Left lung (tissue), 4 donors: ENCODE measurements at regions not wholly inside any gene's neighbourhood (a gene's known extent, or its start where the extent isn't known, plus 50 kb on each side); places are given as distances from the start of the nearest gene placed in this dataset.

Experiments used
- ATAC-seq: fragments of 200-7000 bp; cut with Tn5 transposase; one replicate; pipeline ENCODE4 v1.9.1; 2020; ENCODE audit warnings: moderate library complexity
- DNase-seq, 4 donors: peaks; one replicate each; pipeline ENCODE4 v3.0.0-alpha.2; 2013 to 2020
- H3K27ac ChIP-seq, 2 donors: fragments of 200-600 bp; sonication (generic) in 1 of 2; one replicate each; pipeline versions ENCODE4 v1.5.0 to v1.8.0; 2020 to 2021
- H3K27me3 ChIP-seq, 2 donors: fragments of 200-600 bp; sonication (generic) in 1 of 2; one replicate each; pipeline versions ENCODE4 v1.5.0 to v1.8.0; 2020 to 2021
- H3K36me3 ChIP-seq, 2 donors: fragments of 200-600 bp; sonication (generic) in 1 of 2; one replicate each; pipeline versions ENCODE4 v1.5.0 to v1.8.0; 2020 to 2021
- H3K4me1 ChIP-seq, 2 donors: fragments of 200-600 bp; one replicate each; pipeline ENCODE4 v1.8.0; 2021
- H3K4me3 ChIP-seq, 2 donors: fragments of 200-600 bp; sonication (generic) in 1 of 2; one replicate each; pipeline versions ENCODE4 v1.5.0 to v1.8.0; 2020 to 2021; ENCODE audit warnings: mild to moderate bottlenecking in 1 of 2
- H3K9me3 ChIP-seq, 2 donors: fragments of 200-600 bp; sonication (generic) in 1 of 2; one replicate each; pipeline versions ENCODE4 v1.5.0 to v1.8.0; 2020 to 2021
- intact Hi-C, 2 donors: fragments of 100-400 bp; cut with DNase I; formaldehyde crosslinking; loops; one replicate each; pipeline versions ENCODE4 v1.11.2 to v1.14.2; 2022
- TF ChIP-seq, protein P1 (sequence below), 2 donors: fragments of 200-600 bp; sonication (generic) in 1 of 2; IDR thresholded peaks; one replicate each; pipeline versions ENCODE4 v1.5.0 to v1.8.0; 2021; ENCODE audit warnings: antibody characterized with exemption in 2 of 2
- donor health status: DM: no; HTN: yes; CAD: no.
- donor health status: DM: no; HTN: no; CAD: no.

DNA sequence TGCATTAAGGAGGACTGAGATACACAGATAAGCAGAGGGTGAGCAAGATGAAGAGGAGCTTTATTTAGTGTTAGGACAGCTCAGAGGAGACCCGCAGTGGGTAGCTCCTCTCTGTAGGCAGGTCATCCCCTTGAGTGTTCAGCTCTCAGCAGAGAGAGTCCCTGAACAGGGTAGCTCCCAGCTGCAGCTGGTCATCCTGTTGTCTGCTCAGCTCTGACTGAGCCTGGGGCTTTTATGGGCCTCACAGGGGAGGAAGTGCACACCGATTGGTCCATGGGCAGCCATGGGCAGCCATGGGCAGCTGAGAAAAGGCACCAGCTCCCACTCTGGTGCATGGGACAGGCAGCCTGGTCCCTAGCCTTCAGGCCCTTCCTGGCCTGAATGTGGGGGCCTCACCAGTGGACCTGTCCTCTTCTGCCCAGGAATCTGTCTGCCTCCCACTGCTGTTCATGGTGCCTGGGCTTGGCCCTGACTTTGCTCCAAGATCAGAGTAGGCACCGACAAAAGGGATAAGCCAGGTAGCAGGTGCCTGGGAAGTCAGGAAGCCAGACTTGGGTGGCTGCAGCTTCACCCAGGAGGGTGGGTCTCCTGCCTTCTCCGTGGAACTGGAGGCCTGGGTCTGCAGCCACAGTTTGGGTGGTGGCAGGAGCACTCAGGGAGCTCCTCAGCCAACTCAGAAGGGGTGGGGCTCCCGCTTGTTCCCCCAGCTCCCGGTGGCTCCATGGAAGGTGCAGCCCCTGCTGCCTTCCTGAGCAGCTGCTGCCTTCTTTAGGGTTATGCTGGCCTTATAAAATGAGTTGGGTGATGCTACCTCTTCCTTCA is 54.7 kb downstream of the MYEOV start:
- Histone ChIP-seq H3K9me3 (peaks cover 0 to 7% of the 10 kb centered on the region in 2 donors), H3K4me1 (peaks cover 7 to 15% of the 10 kb centered on the region in 2 donors), H3K27ac (no peak overlapping the region), H3K36me3 (no peaks in the 10 kb centered on the region), H3K4me3 (no peak overlapping the region), H3K27me3 (no peaks in the 10 kb centered on the region)
- TF ChIP-seq, protein P1, sequence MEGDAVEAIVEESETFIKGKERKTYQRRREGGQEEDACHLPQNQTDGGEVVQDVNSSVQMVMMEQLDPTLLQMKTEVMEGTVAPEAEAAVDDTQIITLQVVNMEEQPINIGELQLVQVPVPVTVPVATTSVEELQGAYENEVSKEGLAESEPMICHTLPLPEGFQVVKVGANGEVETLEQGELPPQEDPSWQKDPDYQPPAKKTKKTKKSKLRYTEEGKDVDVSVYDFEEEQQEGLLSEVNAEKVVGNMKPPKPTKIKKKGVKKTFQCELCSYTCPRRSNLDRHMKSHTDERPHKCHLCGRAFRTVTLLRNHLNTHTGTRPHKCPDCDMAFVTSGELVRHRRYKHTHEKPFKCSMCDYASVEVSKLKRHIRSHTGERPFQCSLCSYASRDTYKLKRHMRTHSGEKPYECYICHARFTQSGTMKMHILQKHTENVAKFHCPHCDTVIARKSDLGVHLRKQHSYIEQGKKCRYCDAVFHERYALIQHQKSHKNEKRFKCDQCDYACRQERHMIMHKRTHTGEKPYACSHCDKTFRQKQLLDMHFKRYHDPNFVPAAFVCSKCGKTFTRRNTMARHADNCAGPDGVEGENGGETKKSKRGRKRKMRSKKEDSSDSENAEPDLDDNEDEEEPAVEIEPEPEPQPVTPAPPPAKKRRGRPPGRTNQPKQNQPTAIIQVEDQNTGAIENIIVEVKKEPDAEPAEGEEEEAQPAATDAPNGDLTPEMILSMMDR (IDR thresholded peaks at IDR 0.05) = no peak
- DNase-seq (no peak), ATAC-seq (no peak)
- intact Hi-C loops = no loop called here

DNA sequence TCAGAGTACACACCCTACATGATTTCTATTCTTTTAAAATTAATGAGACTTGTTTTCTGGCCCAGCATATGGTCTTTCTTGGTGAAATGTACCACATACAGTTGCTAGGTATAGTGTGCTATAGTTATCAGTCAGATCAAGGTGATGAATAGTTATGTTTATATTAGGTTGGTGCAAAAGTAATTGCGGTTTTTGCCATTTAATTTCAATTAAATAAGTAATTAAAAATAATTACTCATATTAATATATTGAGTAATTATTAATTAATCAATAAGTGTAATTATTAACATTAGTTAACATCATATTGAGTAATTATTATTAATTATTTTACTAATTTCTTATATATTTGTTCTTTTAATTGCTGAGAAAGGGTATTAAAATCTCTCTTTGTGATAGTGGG is 56.1 kb downstream of the MYEOV start:
- ATAC-seq = no peak
- Histone ChIP-seq H3K36me3 (no peaks in the 10 kb centered on the region), H3K9me3 (peaks cover 0 to 7% of the 10 kb centered on the region in 2 donors), H3K4me1 (peaks cover 7 to 15% of the 10 kb centered on the region in 2 donors), H3K27me3 (no peaks in the 10 kb centered on the region), H3K4me3 (no peak overlapping the region), H3K27ac (no peak overlapping the region)
- DNase-seq = no peak
- TF ChIP-seq, protein P1 (IDR thresholded peaks at IDR 0.05) = no peak
- intact Hi-C loops = no loop called here

DNA sequence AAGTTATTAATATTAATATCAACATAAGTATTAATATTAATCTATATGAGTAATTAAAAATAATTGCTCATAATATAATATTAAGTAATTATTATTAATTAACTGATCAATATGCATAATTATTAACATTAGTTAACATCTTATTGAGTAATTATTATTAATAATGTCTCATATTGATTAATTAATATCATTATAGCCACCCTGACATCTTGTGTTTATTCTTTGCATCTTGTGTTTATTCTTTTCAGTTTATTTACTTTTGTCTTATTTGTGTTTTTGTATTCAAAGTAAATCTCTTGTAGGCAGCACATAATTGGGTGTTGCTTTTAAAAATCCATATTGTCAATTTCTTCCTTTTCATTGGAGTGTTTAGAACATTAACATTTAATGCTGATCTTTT is 56.6 kb downstream of the MYEOV start:
- ATAC-seq = no peak
- no peak overlapping the region for H3K27ac ChIP-seq
- H3K4me3 ChIP-seq = no peak overlapping the region
- TF ChIP-seq, protein P1 (IDR thresholded peaks at IDR 0.05) = no peak
- H3K27me3 ChIP-seq = no peaks in the 10 kb centered on the region
- peaks cover 0 to 7% of the 10 kb centered on the region in 2 donors for H3K9me3 ChIP-seq
- no peak for DNase-seq
- peaks cover 7 to 15% of the 10 kb centered on the region in 2 donors for H3K4me1 ChIP-seq
- intact Hi-C loops = no loop called here
- H3K36me3 ChIP-seq = no peaks in the 10 kb centered on the region

DNA sequence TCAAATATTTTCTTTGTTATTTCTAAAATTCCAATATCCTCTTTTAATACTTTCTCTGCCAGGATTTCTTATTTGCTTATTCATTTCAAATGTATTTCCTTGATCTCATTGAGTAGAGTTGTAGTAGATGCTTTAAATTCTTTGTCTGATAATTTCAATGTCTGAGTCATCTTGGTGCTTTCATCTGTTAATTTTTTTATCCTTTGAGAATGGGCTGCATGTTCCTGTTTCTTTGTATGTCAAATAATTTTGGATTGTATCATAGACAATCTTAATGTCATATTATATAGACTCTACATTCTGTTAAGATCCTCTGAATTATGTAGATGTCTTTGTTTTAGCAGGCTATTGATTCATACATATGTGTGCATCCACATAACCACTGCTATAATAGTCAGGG is 57.5 kb downstream of the MYEOV start:
- peak; percentile 30 for ATAC-seq
- Histone ChIP-seq H3K27me3 (no peaks in the 10 kb centered on the region), H3K36me3 (no peaks in the 10 kb centered on the region), H3K4me3 (no peak overlapping the region), H3K27ac (no peak overlapping the region), H3K4me1 (peaks cover 7 to 15% of the 10 kb centered on the region in 2 donors), H3K9me3 (peaks cover 0 to 7% of the 10 kb centered on the region in 2 donors)
- TF ChIP-seq, protein P1 (IDR thresholded peaks at IDR 0.05) = no peak
- intact Hi-C loops = no loop called here
- no peak for DNase-seq

DNA sequence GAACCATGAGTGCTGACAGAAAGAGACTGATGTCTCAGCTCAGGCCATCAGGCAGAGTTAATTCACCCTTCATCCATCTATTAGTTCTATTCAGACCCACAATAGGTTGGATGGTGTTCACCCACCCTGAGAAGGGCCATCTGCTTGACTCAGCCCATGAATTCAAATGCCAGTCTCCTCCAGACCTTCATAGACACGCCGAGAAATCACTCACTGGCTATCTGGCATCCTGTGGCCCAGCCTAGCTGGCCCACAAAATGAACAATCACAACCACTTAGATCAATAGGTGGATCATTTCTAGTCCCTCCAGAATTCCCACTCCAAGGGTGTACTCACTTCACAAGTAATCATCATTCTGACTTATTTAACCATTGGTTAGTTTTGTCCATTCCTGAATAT is 58.2 kb downstream of the MYEOV start:
- ATAC-seq = no peak
- intact Hi-C loops = no loop called here

More for the DNA sequence above, 58.2 kb downstream of the MYEOV start:
- no peak for DNase-seq
- Histone ChIP-seq H3K4me3 (no peak overlapping the region), H3K9me3 (peaks cover 0 to 7% of the 10 kb centered on the region in 2 donors), H3K36me3 (no peaks in the 10 kb centered on the region), H3K27ac (no peak overlapping the region), H3K27me3 (no peaks in the 10 kb centered on the region), H3K4me1 (peaks cover 7 to 15% of the 10 kb centered on the region in 2 donors)
- TF ChIP-seq, protein P1 (IDR thresholded peaks at IDR 0.05) = no peak
